Tibial artery (tissue), 4 donors: ENCODE measurements at regions not wholly inside any gene's neighbourhood (a gene's known extent, or its start where the extent isn't known, plus 50 kb on each side); places are given as distances from the start of the nearest gene placed in this dataset.

Source experiments
- DNase-seq, 2 donors: peaks; one replicate each; pipeline ENCODE4 v3.0.0-alpha.2; 2019
- H3K27ac ChIP-seq, 2 donors: fragments of 200-600 bp; sonication (generic) in 1 of 2; 1 replicate in 1 of 2; 2 replicates in 1 of 2; pipeline ENCODE4 v1.5.1; 2018 to 2019; ENCODE audit warnings: mild to moderate bottlenecking in 1 of 2
- H3K27me3 ChIP-seq, 2 donors: fragments of 200-600 bp; sonication (generic) in 1 of 2; one replicate each; pipeline versions ENCODE4 v1.5.1 to v1.6.0; 2016 to 2019
- H3K36me3 ChIP-seq, 3 donors: fragments of 200-600 bp; sonication (generic) in 2 of 3; one replicate each; pipeline ENCODE4 v1.5.1; 2016 to 2019; ENCODE audit warnings: mild to moderate bottlenecking in 2 of 3
- H3K4me1 ChIP-seq, 4 donors: fragments of 200-600 bp; sonication (generic) in 2 of 4; 1 replicate in 3 of 4; 2 replicates in 1 of 4; pipeline ENCODE4 v1.5.1; 2016 to 2019
- H3K4me3 ChIP-seq, 2 donors: fragments of 200-600 bp; sonication (generic) in 1 of 2; 1 replicate in 1 of 2; 2 replicates in 1 of 2; pipeline ENCODE4 v1.5.1; 2018 to 2019; ENCODE audit warnings: mild to moderate bottlenecking in 2 of 2
- H3K9me3 ChIP-seq, 3 donors: fragments of 200-600 bp; sonication (generic) in 1 of 3; one replicate each; pipeline ENCODE4 v1.5.1; 2016 to 2019
- CTCF ChIP-seq, 2 experiments: fragments of 200-600 bp in 1 of 2; fragments of 450-650 bp in 1 of 2; IDR thresholded peaks; one replicate each; pipeline ENCODE4 v1.5.1; 2017 to 2019; ENCODE audit warnings: antibody characterized with exemption in 2 of 2, mild to moderate bottlenecking in 1 of 2, moderate library complexity in 1 of 2
- intact Hi-C: fragments of 100-400 bp; cut with DNase I; formaldehyde crosslinking; loops from one replicate; pipeline ENCODE4 v1.15.0; 2023; ENCODE audit warnings: low total_unique reads

GRCh38 chr2:82527124-82527523 lies 1932.0 kb downstream of the SUCLG1 start:
- no peak overlapping the region for H3K27ac ChIP-seq
- no peak for DNase-seq
- no peaks in the 10 kb centered on the region for H3K4me1 ChIP-seq
- no peak for TF ChIP-seq CTCF (IDR thresholded peaks at IDR 0.05)
- H3K27me3 ChIP-seq = no peaks in the 10 kb centered on the region
- H3K4me3 ChIP-seq = no peak overlapping the region
- H3K36me3 ChIP-seq = no peaks in the 10 kb centered on the region
- no peaks in the 10 kb centered on the region for H3K9me3 ChIP-seq
- intact Hi-C loops = no loop called here

- TF ChIP-seq CTCF (IDR thresholded peaks at IDR 0.05) = no peak
- Histone ChIP-seq H3K36me3 (no peaks in the 10 kb centered on the region), H3K4me1 (no peaks in the 10 kb centered on the region), H3K27ac (no peak overlapping the region), H3K9me3 (no peaks in the 10 kb centered on the region), H3K27me3 (no peaks in the 10 kb centered on the region), H3K4me3 (no peak overlapping the region)
- no peak for DNase-seq
- intact Hi-C loops = no loop called here
Measured at GRCh38 chr2:82526277-82526676, 1932.8 kb downstream of the SUCLG1 start.

GRCh38 chr2:82525744-82526143 lies 1933.3 kb downstream of the SUCLG1 start:
- no peak for TF ChIP-seq CTCF (IDR thresholded peaks at IDR 0.05)
- no peaks in the 10 kb centered on the region for H3K27me3 ChIP-seq
- H3K4me1 ChIP-seq = no peaks in the 10 kb centered on the region
- no peaks in the 10 kb centered on the region for H3K36me3 ChIP-seq
- H3K27ac ChIP-seq = no peak overlapping the region
- intact Hi-C loops = no loop called here
- no peak overlapping the region for H3K4me3 ChIP-seq
- H3K9me3 ChIP-seq = no peaks in the 10 kb centered on the region
- no peak for DNase-seq

GRCh38 chr2:82524826-82525225 lies 1934.3 kb downstream of the SUCLG1 start:
- intact Hi-C loops = no loop called here
- no peak for DNase-seq
- H3K4me3 ChIP-seq = no peak overlapping the region
- no peaks in the 10 kb centered on the region for H3K27me3 ChIP-seq
- no peak for TF ChIP-seq CTCF (IDR thresholded peaks at IDR 0.05)
- no peak overlapping the region for H3K27ac ChIP-seq
- no peaks in the 10 kb centered on the region for H3K9me3 ChIP-seq
- H3K36me3 ChIP-seq = no peaks in the 10 kb centered on the region
- no peaks in the 10 kb centered on the region for H3K4me1 ChIP-seq

GRCh38 chr2:82511894-82512293 lies 1947.2 kb downstream of the SUCLG1 start:
- no peak for TF ChIP-seq CTCF (IDR thresholded peaks at IDR 0.05)
- Histone ChIP-seq H3K4me3 (no peak overlapping the region), H3K27me3 (no peaks in the 10 kb centered on the region), H3K4me1 (no peaks in the 10 kb centered on the region), H3K36me3 (no peaks in the 10 kb centered on the region), H3K27ac (no peak overlapping the region), H3K9me3 (no peaks in the 10 kb centered on the region)
- no peak for DNase-seq
- intact Hi-C loops = no loop called here

GRCh38 chr2:82508702-82509101 lies 1950.4 kb downstream of the SUCLG1 start:
- DNase-seq = no peak
- Histone ChIP-seq H3K4me1 (no peaks in the 10 kb centered on the region), H3K27ac (no peak overlapping the region), H3K36me3 (no peaks in the 10 kb centered on the region), H3K9me3 (no peaks in the 10 kb centered on the region), H3K27me3 (no peaks in the 10 kb centered on the region), H3K4me3 (no peak overlapping the region)
- intact Hi-C loops = no loop called here
- TF ChIP-seq CTCF (IDR thresholded peaks at IDR 0.05) = no peak
